ENCODE measurements at regions not wholly inside any gene's neighbourhood (a gene's known extent, or its start where the extent isn't known, plus 50 kb on each side); places are given as distances from the start of the nearest gene placed in this dataset.

DNA sequence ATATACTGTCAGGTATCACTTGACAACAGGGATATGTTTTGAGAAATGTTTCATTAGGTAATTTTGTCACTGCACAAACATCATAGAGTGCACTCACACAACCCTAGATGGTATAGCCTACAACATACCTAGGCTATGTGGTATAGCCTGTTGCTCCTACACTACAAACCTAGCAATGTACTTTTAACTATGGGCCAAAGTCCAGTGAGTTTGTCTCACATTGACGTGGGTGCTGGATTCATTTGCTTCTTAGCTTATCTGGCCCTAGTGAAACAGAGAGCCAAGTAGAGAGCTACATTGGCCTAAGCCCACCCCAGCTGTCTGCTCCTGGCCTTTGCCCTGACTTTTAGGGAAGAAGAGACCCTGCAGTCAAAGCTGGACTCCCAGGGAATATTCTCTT is 180.7 kb upstream of the EGFLAM start:
- TF ChIP-seq, protein P1, sequence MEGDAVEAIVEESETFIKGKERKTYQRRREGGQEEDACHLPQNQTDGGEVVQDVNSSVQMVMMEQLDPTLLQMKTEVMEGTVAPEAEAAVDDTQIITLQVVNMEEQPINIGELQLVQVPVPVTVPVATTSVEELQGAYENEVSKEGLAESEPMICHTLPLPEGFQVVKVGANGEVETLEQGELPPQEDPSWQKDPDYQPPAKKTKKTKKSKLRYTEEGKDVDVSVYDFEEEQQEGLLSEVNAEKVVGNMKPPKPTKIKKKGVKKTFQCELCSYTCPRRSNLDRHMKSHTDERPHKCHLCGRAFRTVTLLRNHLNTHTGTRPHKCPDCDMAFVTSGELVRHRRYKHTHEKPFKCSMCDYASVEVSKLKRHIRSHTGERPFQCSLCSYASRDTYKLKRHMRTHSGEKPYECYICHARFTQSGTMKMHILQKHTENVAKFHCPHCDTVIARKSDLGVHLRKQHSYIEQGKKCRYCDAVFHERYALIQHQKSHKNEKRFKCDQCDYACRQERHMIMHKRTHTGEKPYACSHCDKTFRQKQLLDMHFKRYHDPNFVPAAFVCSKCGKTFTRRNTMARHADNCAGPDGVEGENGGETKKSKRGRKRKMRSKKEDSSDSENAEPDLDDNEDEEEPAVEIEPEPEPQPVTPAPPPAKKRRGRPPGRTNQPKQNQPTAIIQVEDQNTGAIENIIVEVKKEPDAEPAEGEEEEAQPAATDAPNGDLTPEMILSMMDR (IDR thresholded peaks at IDR 0.05), result no peak
- no peak for TF ChIP-seq POLR2A (IDR thresholded peaks at IDR 0.05)

Measured in thyroid gland (tissue), 4 donors.